GM18502 (cell line): ENCODE measurements at regions not wholly inside any gene's neighbourhood (a gene's known extent, or its start where the extent isn't known, plus 50 kb on each side); places are given as distances from the start of the nearest gene placed in this dataset.
"Not testable (repeated sequence)": the region's sequence is repeated elsewhere in the genome, so short reads cannot be mapped to it uniquely, and the experiment has no call there.

Experiments used
- ATAC-seq: cut with Tn5 transposase; IDR thresholded peaks from one replicate; pipeline ENCODE4 v1.9.1; 2021; ENCODE audit warnings: mild to moderate bottlenecking; ENCODE audit not compliant: unreplicated experiment, poor library complexity

- ATAC-seq: no peak
Measured at GRCh38 chr18:51248685-51249084, 51.2 kb upstream of the MEX3C start.

- ATAC-seq: no peak
Measured at GRCh38 chr18:51250006-51250405, 52.5 kb upstream of the MEX3C start.

- no peak for ATAC-seq
Measured at GRCh38 chr18:51250458-51251024, 53.1 kb upstream of the MEX3C start.

GRCh38 chr18:51251625-51252024, 54.1 kb upstream of the MEX3C start:
- peak; percentile 100 for ATAC-seq

- no peak for ATAC-seq
Measured at GRCh38 chr18:51253476-51253875, 56.0 kb upstream of the MEX3C start.

- no peak for ATAC-seq
Measured at GRCh38 chr18:51255693-51256092, 58.2 kb upstream of the MEX3C start.

GRCh38 chr18:51257150-51257549, 59.7 kb upstream of the MEX3C start:
- no peak for ATAC-seq

- no peak for ATAC-seq
Measured at GRCh38 chr18:51260118-51260517, 62.6 kb upstream of the MEX3C start.

GRCh38 chr18:51266077-51266476, 68.6 kb upstream of the MEX3C start:
- not testable (repeated sequence) for ATAC-seq

GRCh38 chr18:51266773-51267172, 69.3 kb upstream of the MEX3C start:
- peak; percentile 55 for ATAC-seq

- no peak for ATAC-seq
Measured at GRCh38 chr18:51273437-51273836, 76.0 kb upstream of the MEX3C start.

- ATAC-seq: no peak
Measured at GRCh38 chr18:51275712-51276476, 78.4 kb upstream of the MEX3C start.

- ATAC-seq: no peak
Measured at GRCh38 chr18:51278045-51278649, 80.7 kb upstream of the MEX3C start.

GRCh38 chr18:51279367-51279984, 82.0 kb upstream of the MEX3C start:
- ATAC-seq: peak; percentile 76

GRCh38 chr18:51287818-51288508, 90.5 kb upstream of the MEX3C start:
- no peak for ATAC-seq

GRCh38 chr18:51288582-51288981, 91.1 kb upstream of the MEX3C start:
- no peak for ATAC-seq

GRCh38 chr18:51290860-51291259, 93.4 kb upstream of the MEX3C start:
- ATAC-seq: no peak

- no peak for ATAC-seq
Measured at GRCh38 chr18:51300912-51301311, 103.4 kb upstream of the MEX3C start.

GRCh38 chr18:51301376-51301775, 103.9 kb upstream of the MEX3C start:
- ATAC-seq: no peak

GRCh38 chr18:51316677-51317076, 119.2 kb upstream of the MEX3C start:
- no peak for ATAC-seq

GRCh38 chr18:51321696-51322095, 124.2 kb upstream of the MEX3C start:
- no peak for ATAC-seq
